ENCODE measurements at regions not wholly inside any gene's neighbourhood (a gene's known extent, or its start where the extent isn't known, plus 50 kb on each side); places are given as distances from the start of the nearest gene placed in this dataset.

DNA sequence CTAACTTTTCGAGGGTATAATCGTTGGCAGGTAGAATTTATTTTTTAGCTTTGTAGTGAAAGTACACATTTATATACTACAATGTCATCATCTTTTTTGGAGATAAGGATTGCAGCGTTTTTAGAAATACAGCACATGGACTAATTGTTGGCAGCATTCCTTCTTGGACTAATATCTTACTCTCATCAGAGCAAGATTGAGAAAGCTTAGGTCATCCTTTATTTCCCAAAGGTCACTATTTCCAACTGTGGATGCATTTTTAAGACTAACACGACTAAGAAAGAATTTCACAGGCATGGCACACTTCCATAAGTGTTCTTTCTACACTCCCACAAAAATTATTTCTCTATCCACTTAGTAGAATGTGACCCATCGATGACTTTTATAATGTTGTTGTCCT is 732.3 kb downstream of the NCAM2 start:
- DNase-seq (ENCODE audit: low read depth in 1 of 2, low spot score in 2 of 2), result no peak

More for the DNA sequence above, 732.3 kb downstream of the NCAM2 start:
- TF ChIP-seq TEAD4 (IDR thresholded peaks at IDR 0.05; ENCODE audit: low read depth, low read length), result no peak
- TF ChIP-seq, protein P1, sequence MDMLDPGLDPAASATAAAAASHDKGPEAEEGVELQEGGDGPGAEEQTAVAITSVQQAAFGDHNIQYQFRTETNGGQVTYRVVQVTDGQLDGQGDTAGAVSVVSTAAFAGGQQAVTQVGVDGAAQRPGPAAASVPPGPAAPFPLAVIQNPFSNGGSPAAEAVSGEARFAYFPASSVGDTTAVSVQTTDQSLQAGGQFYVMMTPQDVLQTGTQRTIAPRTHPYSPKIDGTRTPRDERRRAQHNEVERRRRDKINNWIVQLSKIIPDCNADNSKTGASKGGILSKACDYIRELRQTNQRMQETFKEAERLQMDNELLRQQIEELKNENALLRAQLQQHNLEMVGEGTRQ (IDR thresholded peaks at IDR 0.05; ENCODE audit: low read length), result no peak
- TF ChIP-seq POU5F1 (IDR thresholded peaks at IDR 0.05; ENCODE audit: low read depth, low read length), result no peak
- TF ChIP-seq BACH1 (IDR thresholded peaks at IDR 0.05; ENCODE audit: low read length), result no peak
- no peak for TF ChIP-seq SIRT6 (IDR thresholded peaks at IDR 0.05; ENCODE audit: low read length)
- TF ChIP-seq KDM5A (IDR thresholded peaks at IDR 0.05; ENCODE audit: low read length), result no peak
- TF ChIP-seq YY1 (IDR thresholded peaks at IDR 0.05; ENCODE audit: low read depth, low read length), result no peak
- TF ChIP-seq RAD21 (IDR thresholded peaks at IDR 0.05 in 1 of 2, conservative IDR thresholded peaks at IDR 0.05 in 1 of 2; ENCODE audit: low read depth in 2 of 2, low read length in 2 of 2), result no peak
- no peak for TF ChIP-seq TAF1 (IDR thresholded peaks at IDR 0.05; ENCODE audit: low read depth, low read length)
- no peak for TF ChIP-seq GABPA (IDR thresholded peaks at IDR 0.05; ENCODE audit: borderline replicate concordance, insufficient read depth, low read length)
- TF ChIP-seq POLR2A (IDR thresholded peaks at IDR 0.05; ENCODE audit: control extremely low read depth in 1 of 2, low read depth in 2 of 2, low read length in 2 of 2), result no peak
- TF ChIP-seq TAF7 (optimal IDR thresholded peaks at IDR 0.05; ENCODE audit: borderline replicate concordance, low read depth, low read length), result no peak
- no peak for TF ChIP-seq SP4 (IDR thresholded peaks at IDR 0.05; ENCODE audit: low read length)
- no peak for TF ChIP-seq CBX5 (IDR thresholded peaks at IDR 0.05; ENCODE audit: low read depth, low read length)
- no peak for TF ChIP-seq BCL11A (IDR thresholded peaks at IDR 0.05; ENCODE audit: low read depth in 2 of 2, low read length in 2 of 2)
- TF ChIP-seq FOSL1 (IDR thresholded peaks at IDR 0.05; ENCODE audit: insufficient read depth, low read depth, low read length), result no peak
- Histone ChIP-seq H2BK120ac (replicated peaks; ENCODE audit: low read depth, low read length) (no peak overlapping the region), H3K4me3 (ENCODE audit: extremely low read depth in 1 of 4, insufficient read depth in 2 of 4, low read depth in 3 of 4, low read length in 4 of 4) (no peak overlapping the region), H4K5ac (ENCODE audit: insufficient read length, low read depth, low read length) (no peak overlapping the region), H2AK5ac (ENCODE audit: low read depth, low read length) (no peak overlapping the region), H3K36me3 (ENCODE audit: control insufficient read depth in 2 of 4, insufficient read depth in 4 of 4, low read length in 3 of 4) (no peaks in the 10 kb centered on the region), H2BK15ac (ENCODE audit: low read length) (no peak overlapping the region), H3K4ac (replicated peaks; ENCODE audit: insufficient read length, low read depth, low read length) (no peak overlapping the region), H4K8ac (ENCODE audit: extremely low read depth, insufficient read depth, low read length) (no peak overlapping the region), H3K79me2 (ENCODE audit: control insufficient read depth in 1 of 2, insufficient read depth in 2 of 2, low read length in 2 of 2) (no peaks in the 10 kb centered on the region), H2AFZ (ENCODE audit: low read length) (no peak overlapping the region), H3K23me2 (ENCODE audit: low read depth, low read length) (no peaks in the 10 kb centered on the region), H3K14ac (ENCODE audit: insufficient read length) (no peak overlapping the region), H4K91ac (replicated peaks; ENCODE audit: insufficient read length, low read length) (no peak overlapping the region), H3K56ac (replicated peaks; ENCODE audit: insufficient read length, low read depth, low read length) (no peak overlapping the region), H3K27me3 (replicated peaks in 1 of 4; ENCODE audit: control insufficient read depth in 3 of 4, extremely low read depth in 1 of 4, insufficient read depth in 3 of 4, low read length in 3 of 4) (peaks cover 0 to 1% (median 0%) of the 10 kb centered on the region in 4 experiments; a peak in 1 of 7 replicates), H3K9me3 (ENCODE audit: insufficient read depth in 2 of 2, low read depth in 1 of 2, low read length in 1 of 2) (no peaks in the 10 kb centered on the region), H2BK5ac (ENCODE audit: low read depth, low read length) (no peak overlapping the region), H3K79me1 (ENCODE audit: low read depth, low read length) (no peaks in the 10 kb centered on the region), H2BK20ac (ENCODE audit: low read length) (no peak overlapping the region), H3K27ac (ENCODE audit: low read depth, low read length) (no peak overlapping the region), H3K4me1 (replicated peaks in 1 of 4; ENCODE audit: control insufficient read depth in 3 of 4, insufficient read depth in 4 of 4, low read length in 3 of 4) (no peaks in the 10 kb centered on the region), H3K18ac (ENCODE audit: extremely low read depth, low read length) (no peak overlapping the region), H2BK12ac (ENCODE audit: low read depth, low read length) (no peak overlapping the region), H3K9ac (replicated peaks in 1 of 4; ENCODE audit: extremely low read depth in 1 of 4, low read depth in 3 of 4, low read length in 3 of 4) (no peak overlapping the region), H3K23ac (ENCODE audit: insufficient read length) (no peak overlapping the region), H3K4me2 (ENCODE audit: insufficient read depth in 1 of 2, low read depth in 2 of 2, low read length in 2 of 2) (no peak overlapping the region), H4K20me1 (replicated peaks in 1 of 2; ENCODE audit: control insufficient read depth in 1 of 2, insufficient read depth in 2 of 2, low read length in 2 of 2) (no peaks in the 10 kb centered on the region)
- 94% methylated on average over 5 of the region's 5 CpGs; no CpG with 5 or more reads in 1 of the 2 experiments for WGBS, 2 experiments (ENCODE audit: extremely low coverage in 1 of 2, insufficient coverage in 1 of 2, insufficient read length in 1 of 2, insufficient replicate concordance in 2 of 2, low coverage in 1 of 2, low lambda C conversion rate in 2 of 2, missing lambda C conversion rate in 1 of 2)
- CTCF ChIA-PET (ENCODE audit: partially characterized antibody), result no interaction called here
- POLR2A ChIA-PET (ENCODE audit: partially characterized antibody), result no interaction called here
- FAIRE-seq, result no peak

All from H1 (cell line).